Mucosa of stomach (tissue), 1 donor: ENCODE measurements at regions not wholly inside any gene's neighbourhood (a gene's known extent, or its start where the extent isn't known, plus 50 kb on each side); places are given as distances from the start of the nearest gene placed in this dataset.
"Not testable (repeated sequence)": the region's sequence is repeated elsewhere in the genome, so short reads cannot be mapped to it uniquely, and the experiment has no call there.

Source experiments
- H3K27me3 ChIP-seq: one replicate; pipeline ENCODE4 v1.7.0; 2013; ENCODE audit warnings: mild to moderate bottlenecking, low read length; ENCODE audit not compliant: control insufficient read depth, insufficient read depth
- H3K36me3 ChIP-seq: one replicate; pipeline ENCODE4 v1.7.0; 2013; ENCODE audit warnings: low read length; ENCODE audit not compliant: control insufficient read depth, insufficient read depth
- H3K4me1 ChIP-seq: one replicate; pipeline ENCODE4 v1.7.0; 2013; ENCODE audit warnings: mild to moderate bottlenecking, low read length; ENCODE audit not compliant: control insufficient read depth, insufficient read depth
- H3K4me3 ChIP-seq: one replicate; pipeline ENCODE4 v1.7.0; 2013; ENCODE audit warnings: low read length
- H3K9ac ChIP-seq: one replicate; pipeline ENCODE4 v1.7.0; 2013; ENCODE audit warnings: mild to moderate bottlenecking, low read length, moderate library complexity
- H3K9me3 ChIP-seq: one replicate; pipeline ENCODE4 v1.7.0; 2013; ENCODE audit warnings: mild to moderate bottlenecking, low read length, moderate library complexity; ENCODE audit not compliant: control insufficient read depth
- donor health status: Pancreatic carcinoma.

GRCh38 chr2:128597121-128597762, 278.6 kb upstream of the HS6ST1 start:
- Histone ChIP-seq H3K27me3 (no peaks in the 10 kb centered on the region), H3K4me1 (peaks cover 16% of the 10 kb centered on the region), H3K36me3 (no peaks in the 10 kb centered on the region), H3K4me3 (no peak overlapping the region), H3K9ac (no peak overlapping the region), H3K9me3 (no peaks in the 10 kb centered on the region)

- H3K4me3 ChIP-seq, H3K9me3 ChIP-seq, H3K9ac ChIP-seq, H3K36me3 ChIP-seq, H3K27me3 ChIP-seq: not testable (repeated sequence)
- peaks cover 16% of the 10 kb centered on the region for H3K4me1 ChIP-seq
Observed at GRCh38 chr2:128598260-128598659, 279.6 kb upstream of the HS6ST1 start.

GRCh38 chr2:128598862-128599441, 280.3 kb upstream of the HS6ST1 start:
- no peak overlapping the region for H3K4me3 ChIP-seq
- H3K36me3 ChIP-seq = no peaks in the 10 kb centered on the region

GRCh38 chr2:128599700-128600099, 281.0 kb upstream of the HS6ST1 start:
- Histone ChIP-seq H3K9ac (no peak overlapping the region), H3K27me3 (no peaks in the 10 kb centered on the region), H3K9me3 (no peaks in the 10 kb centered on the region), H3K36me3 (no peaks in the 10 kb centered on the region), H3K4me3 (no peak overlapping the region), H3K4me1 (peaks cover 10% of the 10 kb centered on the region)

More at GRCh38 chr2:128598862-128599441, 280.3 kb upstream of the HS6ST1 start:
- H3K9ac ChIP-seq = no peak overlapping the region
- no peaks in the 10 kb centered on the region for H3K27me3 ChIP-seq
- H3K4me1 ChIP-seq = peaks cover 15% of the 10 kb centered on the region
- no peaks in the 10 kb centered on the region for H3K9me3 ChIP-seq

GRCh38 chr2:128600581-128601297, 282.1 kb upstream of the HS6ST1 start:
- H3K9me3 ChIP-seq = no peaks in the 10 kb centered on the region
- no peaks in the 10 kb centered on the region for H3K27me3 ChIP-seq
- H3K4me3 ChIP-seq = no peak overlapping the region
- H3K36me3 ChIP-seq = no peaks in the 10 kb centered on the region
- H3K4me1 ChIP-seq = no peaks in the 10 kb centered on the region
- no peak overlapping the region for H3K9ac ChIP-seq

- H3K4me3 ChIP-seq = no peak overlapping the region
- no peaks in the 10 kb centered on the region for H3K9me3 ChIP-seq
- no peaks in the 10 kb centered on the region for H3K36me3 ChIP-seq
- no peaks in the 10 kb centered on the region for H3K4me1 ChIP-seq
- H3K27me3 ChIP-seq = no peaks in the 10 kb centered on the region
- no peak overlapping the region for H3K9ac ChIP-seq
Observed at GRCh38 chr2:128601298-128602037, 282.8 kb upstream of the HS6ST1 start.

GRCh38 chr2:128602038-128602698, 283.5 kb upstream of the HS6ST1 start:
- no peak overlapping the region for H3K4me3 ChIP-seq
- H3K36me3 ChIP-seq = no peaks in the 10 kb centered on the region
- H3K9ac ChIP-seq = no peak overlapping the region
- no peaks in the 10 kb centered on the region for H3K9me3 ChIP-seq
- H3K27me3 ChIP-seq = no peaks in the 10 kb centered on the region
- no peaks in the 10 kb centered on the region for H3K4me1 ChIP-seq

GRCh38 chr2:128602699-128603101, 284.0 kb upstream of the HS6ST1 start:
- H3K9ac ChIP-seq = no peak overlapping the region
- H3K4me1 ChIP-seq = no peaks in the 10 kb centered on the region
- H3K36me3 ChIP-seq = no peaks in the 10 kb centered on the region
- no peak overlapping the region for H3K4me3 ChIP-seq
- no peaks in the 10 kb centered on the region for H3K9me3 ChIP-seq
- no peaks in the 10 kb centered on the region for H3K27me3 ChIP-seq

GRCh38 chr2:128603411-128603924, 284.8 kb upstream of the HS6ST1 start:
- Histone ChIP-seq H3K4me1 (no peaks in the 10 kb centered on the region), H3K9me3 (no peaks in the 10 kb centered on the region), H3K36me3 (no peaks in the 10 kb centered on the region), H3K9ac (no peak overlapping the region), H3K27me3 (no peaks in the 10 kb centered on the region), H3K4me3 (no peak overlapping the region)

GRCh38 chr2:128604045-128604444, 285.4 kb upstream of the HS6ST1 start:
- H3K36me3 ChIP-seq = no peaks in the 10 kb centered on the region
- H3K4me1 ChIP-seq = no peaks in the 10 kb centered on the region
- H3K9ac ChIP-seq = no peak overlapping the region
- no peak overlapping the region for H3K4me3 ChIP-seq
- no peaks in the 10 kb centered on the region for H3K9me3 ChIP-seq
- H3K27me3 ChIP-seq = no peaks in the 10 kb centered on the region

GRCh38 chr2:128604581-128604980, 285.9 kb upstream of the HS6ST1 start:
- H3K27me3 ChIP-seq, H3K9me3 ChIP-seq, H3K4me3 ChIP-seq, H3K9ac ChIP-seq, H3K4me1 ChIP-seq, H3K36me3 ChIP-seq: not testable (repeated sequence)
